IgD-negative memory B cell (primary cell): ENCODE measurements at regions not wholly inside any gene's neighbourhood (a gene's known extent, or its start where the extent isn't known, plus 50 kb on each side); places are given as distances from the start of the nearest gene placed in this dataset.
"Not testable (repeated sequence)": the region's sequence is repeated elsewhere in the genome, so short reads cannot be mapped to it uniquely, and the experiment has no call there.

Source experiments
- H3K27ac Mint-ChIP-seq, 3 donors: one replicate each; pipeline ENCODE4 v1.8.0; 2020 to 2022; ENCODE audit warnings: mild to moderate bottlenecking in 3 of 3, mixed read lengths in 3 of 3, moderate library complexity in 1 of 3
- H3K27me3 Mint-ChIP-seq: one replicate; pipeline ENCODE4 v1.8.0; 2021; ENCODE audit warnings: mixed read lengths
- H3K36me3 Mint-ChIP-seq: one replicate; pipeline ENCODE4 v1.8.0; 2020; ENCODE audit warnings: mild to moderate bottlenecking, mixed read lengths
- H3K4me1 Mint-ChIP-seq, 3 donors: one replicate each; pipeline ENCODE4 v1.8.0; 2020 to 2022; ENCODE audit warnings: mixed read lengths in 3 of 3, mild to moderate bottlenecking in 1 of 3
- H3K4me3 Mint-ChIP-seq, 4 donors: one replicate each; pipeline ENCODE4 v1.8.0; 2020 to 2022; ENCODE audit warnings: mild to moderate bottlenecking in 4 of 4, mixed read lengths in 4 of 4, moderate library complexity in 3 of 4
- H3K9me3 Mint-ChIP-seq, 3 donors: one replicate each; pipeline ENCODE4 v1.8.0; 2020 to 2021; ENCODE audit warnings: mixed read lengths in 3 of 3, mild to moderate bottlenecking in 1 of 3

- no peaks in the 10 kb centered on the region for H3K36me3 Mint-ChIP-seq
- H3K4me3 Mint-ChIP-seq, result no peak overlapping the region
- H3K27ac Mint-ChIP-seq, result no peak overlapping the region
- peaks cover 0 to 1% (median under 1%) of the 10 kb centered on the region in 3 donors for H3K9me3 Mint-ChIP-seq
- H3K4me1 Mint-ChIP-seq, result peaks cover 0 to 6% (median 0%) of the 10 kb centered on the region in 3 donors
- no peaks in the 10 kb centered on the region for H3K27me3 Mint-ChIP-seq
These were observed 599.8 kb downstream of the EBF1 start for GRCh38 chr5:158499892-158500418.

GRCh38 chr5:158499075-158499891, 600.4 kb downstream of the EBF1 start:
- Mint-ChIP-seq H3K36me3 (no peaks in the 10 kb centered on the region), H3K27ac (no peak overlapping the region), H3K27me3 (no peaks in the 10 kb centered on the region)

GRCh38 chr5:158496624-158497023, 603.1 kb downstream of the EBF1 start:
- H3K27me3 Mint-ChIP-seq, result no peaks in the 10 kb centered on the region

More at GRCh38 chr5:158499075-158499891, 600.4 kb downstream of the EBF1 start:
- H3K9me3 Mint-ChIP-seq, result no peaks in the 10 kb centered on the region
- H3K4me1 Mint-ChIP-seq, result peaks cover 0 to 6% (median 0%) of the 10 kb centered on the region in 3 donors
- no peak overlapping the region for H3K4me3 Mint-ChIP-seq

GRCh38 chr5:158494541-158494940, 605.2 kb downstream of the EBF1 start:
- Mint-ChIP-seq H3K4me1 (no peaks in the 10 kb centered on the region), H3K4me3 (no peak overlapping the region), H3K27me3 (no peaks in the 10 kb centered on the region), H3K9me3 (no peaks in the 10 kb centered on the region), H3K36me3 (peaks cover 1% of the 10 kb centered on the region), H3K27ac (no peak overlapping the region)

More at GRCh38 chr5:158496624-158497023, 603.1 kb downstream of the EBF1 start:
- no peak overlapping the region for H3K4me3 Mint-ChIP-seq
- H3K4me1 Mint-ChIP-seq, result peaks cover 0 to 6% (median 0%) of the 10 kb centered on the region in 3 donors
- H3K27ac Mint-ChIP-seq, result no peak overlapping the region
- no peaks in the 10 kb centered on the region for H3K36me3 Mint-ChIP-seq
- H3K9me3 Mint-ChIP-seq, result no peaks in the 10 kb centered on the region

GRCh38 chr5:158494044-158494443, 605.7 kb downstream of the EBF1 start:
- H3K36me3 Mint-ChIP-seq, H3K4me3 Mint-ChIP-seq, H3K4me1 Mint-ChIP-seq, H3K27me3 Mint-ChIP-seq, H3K9me3 Mint-ChIP-seq, H3K27ac Mint-ChIP-seq: not testable (repeated sequence)

GRCh38 chr5:158492841-158493242, 606.9 kb downstream of the EBF1 start:
- Mint-ChIP-seq H3K27ac (no peak overlapping the region), H3K4me3 (no peak overlapping the region), H3K27me3 (no peaks in the 10 kb centered on the region), H3K9me3 (no peaks in the 10 kb centered on the region), H3K36me3 (peaks cover 1% of the 10 kb centered on the region), H3K4me1 (no peaks in the 10 kb centered on the region)

GRCh38 chr5:158492136-158492535, 607.6 kb downstream of the EBF1 start:
- Mint-ChIP-seq H3K27me3 (no peaks in the 10 kb centered on the region), H3K4me3 (no peak overlapping the region), H3K27ac (no peak overlapping the region), H3K9me3 (no peaks in the 10 kb centered on the region), H3K4me1 (no peaks in the 10 kb centered on the region), H3K36me3 (peaks cover 1% of the 10 kb centered on the region)

- peaks cover 4% of the 10 kb centered on the region for H3K36me3 Mint-ChIP-seq
- H3K27ac Mint-ChIP-seq, result peak overlapping the region in 1 of 3 donors; percentile 6
- no peak overlapping the region for H3K4me3 Mint-ChIP-seq
- H3K9me3 Mint-ChIP-seq, result no peaks in the 10 kb centered on the region
- no peaks in the 10 kb centered on the region for H3K27me3 Mint-ChIP-seq
- no peaks in the 10 kb centered on the region for H3K4me1 Mint-ChIP-seq
These were observed 612.1 kb downstream of the EBF1 start for GRCh38 chr5:158487664-158488063.

GRCh38 chr5:158487156-158487555, 612.6 kb downstream of the EBF1 start:
- H3K9me3 Mint-ChIP-seq, result no peaks in the 10 kb centered on the region
- H3K4me1 Mint-ChIP-seq, result no peaks in the 10 kb centered on the region
- no peaks in the 10 kb centered on the region for H3K27me3 Mint-ChIP-seq
- no peak overlapping the region for H3K4me3 Mint-ChIP-seq
- H3K27ac Mint-ChIP-seq, result peak overlapping the region in 1 of 3 donors; percentile 6
- peaks cover 4% of the 10 kb centered on the region for H3K36me3 Mint-ChIP-seq

GRCh38 chr5:158486566-158486965, 613.1 kb downstream of the EBF1 start:
- H3K9me3 Mint-ChIP-seq, result no peaks in the 10 kb centered on the region
- no peak overlapping the region for H3K27ac Mint-ChIP-seq
- no peak overlapping the region for H3K4me3 Mint-ChIP-seq
- H3K27me3 Mint-ChIP-seq, result no peaks in the 10 kb centered on the region
- H3K4me1 Mint-ChIP-seq, result no peaks in the 10 kb centered on the region
- peaks cover 4% of the 10 kb centered on the region for H3K36me3 Mint-ChIP-seq

- Mint-ChIP-seq H3K4me3 (no peak overlapping the region), H3K9me3 (no peaks in the 10 kb centered on the region), H3K27me3 (no peaks in the 10 kb centered on the region), H3K36me3 (peaks cover 4% of the 10 kb centered on the region), H3K27ac (no peak overlapping the region), H3K4me1 (no peaks in the 10 kb centered on the region)
These were observed 614.1 kb downstream of the EBF1 start for GRCh38 chr5:158485604-158486081.

- Mint-ChIP-seq H3K27me3 (no peaks in the 10 kb centered on the region), H3K9me3 (no peaks in the 10 kb centered on the region), H3K4me3 (no peak overlapping the region)
These were observed 614.7 kb downstream of the EBF1 start for GRCh38 chr5:158485047-158485446.

GRCh38 chr5:158484150-158484549, 615.6 kb downstream of the EBF1 start:
- Mint-ChIP-seq H3K4me1 (no peaks in the 10 kb centered on the region), H3K36me3 (peaks cover 4% of the 10 kb centered on the region), H3K27ac (no peak overlapping the region), H3K4me3 (no peak overlapping the region), H3K9me3 (no peaks in the 10 kb centered on the region), H3K27me3 (no peaks in the 10 kb centered on the region)

More at GRCh38 chr5:158485047-158485446, 614.7 kb downstream of the EBF1 start:
- H3K4me1 Mint-ChIP-seq, result no peaks in the 10 kb centered on the region
- no peak overlapping the region for H3K27ac Mint-ChIP-seq
- peaks cover 3% of the 10 kb centered on the region for H3K36me3 Mint-ChIP-seq

GRCh38 chr5:158483281-158483860, 616.3 kb downstream of the EBF1 start:
- peaks cover 4% of the 10 kb centered on the region for H3K36me3 Mint-ChIP-seq
- H3K4me1 Mint-ChIP-seq, result no peaks in the 10 kb centered on the region
- H3K4me3 Mint-ChIP-seq, result no peak overlapping the region
- no peaks in the 10 kb centered on the region for H3K9me3 Mint-ChIP-seq
- no peaks in the 10 kb centered on the region for H3K27me3 Mint-ChIP-seq
- H3K27ac Mint-ChIP-seq, result no peak overlapping the region

GRCh38 chr5:158482125-158482524, 617.6 kb downstream of the EBF1 start:
- Mint-ChIP-seq H3K4me1 (peaks cover 0 to 3% (median 0%) of the 10 kb centered on the region in 3 donors), H3K4me3 (no peak overlapping the region), H3K27ac (no peak overlapping the region), H3K27me3 (no peaks in the 10 kb centered on the region), H3K9me3 (no peaks in the 10 kb centered on the region), H3K36me3 (peaks cover 4% of the 10 kb centered on the region)
